DND-41 (cell line): ENCODE measurements at regions not wholly inside any gene's neighbourhood (a gene's known extent, or its start where the extent isn't known, plus 50 kb on each side); places are given as distances from the start of the nearest gene placed in this dataset.

ENCODE experiments used
- CTCF ChIP-seq: IDR thresholded peaks from 2 replicates; pipeline ENCODE4 v1.5.1; 2012; ENCODE audit warnings: borderline replicate concordance, low read length, moderate library complexity, mild to moderate bottlenecking; ENCODE audit not compliant: poor library complexity, severe bottlenecking; ENCODE audit errors: extremely low read depth
- EZH2 ChIP-seq: IDR thresholded peaks from 3 replicates; pipeline ENCODE4 v1.6.1; 2012; ENCODE audit warnings: borderline replicate concordance, low read depth, mild to moderate bottlenecking, moderate library complexity, low read length, inconsistent platforms; ENCODE audit not compliant: severe bottlenecking

- TF ChIP-seq CTCF (no peak), EZH2 (no peak)
Measured at GRCh38 chr6:12490351-12490903, 200.3 kb downstream of the EDN1 start.
